OCI-LY7 (cell line): ENCODE measurements at regions not wholly inside any gene's neighbourhood (a gene's known extent, or its start where the extent isn't known, plus 50 kb on each side); places are given as distances from the start of the nearest gene placed in this dataset.
"Not testable (repeated sequence)": the region's sequence is repeated elsewhere in the genome, so short reads cannot be mapped to it uniquely, and the experiment has no call there.

ENCODE experiments used
- BruUV-seq: library from RNA; stranded (reverse); fragments of 400-500 nt; replicated peaks from 2 replicates; lab custom pipeline; 2021; lab: Mats Ljungman, UMichigan
- CTCF ChIA-PET: fragments of 300-600 bp; sonication (Branson Sonifier 250); formaldehyde crosslinking; loops from one replicate; lab custom pipeline; 2022; ENCODE audit warnings: antibody characterized with exemption; ENCODE audit not compliant: unreplicated experiment; lab: Charles Lee
- POLR2A ChIA-PET: fragments of 300-600 bp; sonication (Branson Sonifier 250); formaldehyde crosslinking; loops from one replicate; lab custom pipeline; 2022; ENCODE audit warnings: antibody characterized with exemption; lab: Charles Lee
- DNase-seq: peaks from one replicate; pipeline ENCODE4 v3.0.0-alpha.2; 2015; ENCODE audit warnings: low spot score
- H2AFZ ChIP-seq: fragments of 200-600 bp; sonication (generic), shearing (Covaris generic); 2 replicates; pipeline ENCODE4 v1.6.1; 2014; ENCODE audit warnings: mild to moderate bottlenecking, antibody characterized with exemption, low read length, moderate library complexity
- H3K27ac ChIP-seq: fragments of 200-600 bp; sonication (generic); 2 replicates; pipeline ENCODE4 v1.5.1; 2014; ENCODE audit warnings: mixed run types, low read depth, mild to moderate bottlenecking, moderate library complexity, low read length, inconsistent platforms; ENCODE audit not compliant: poor library complexity, severe bottlenecking
- H3K36me3 ChIP-seq: fragments of 200-600 bp; sonication (generic); 2 replicates; pipeline ENCODE4 v1.6.1; 2014; ENCODE audit warnings: mild to moderate bottlenecking, antibody characterized with exemption, low read length, moderate library complexity, mixed read lengths; ENCODE audit not compliant: insufficient read depth
- H3K4me1 ChIP-seq: fragments of 200-600 bp; sonication (generic); 2 replicates; pipeline ENCODE4 v1.5.1; 2014; ENCODE audit warnings: mild to moderate bottlenecking, low read length; ENCODE audit not compliant: insufficient read depth, poor library complexity, severe bottlenecking
- H3K4me2 ChIP-seq: fragments of 200-600 bp; sonication (generic); 2 replicates; pipeline ENCODE4 v1.6.1; 2014; ENCODE audit warnings: mild to moderate bottlenecking, low read length
- H3K4me3 ChIP-seq: fragments of 200-600 bp; sonication (generic); 2 replicates; pipeline ENCODE4 v1.5.1; 2014; ENCODE audit warnings: mild to moderate bottlenecking, low read depth, low read length; ENCODE audit not compliant: poor library complexity, severe bottlenecking
- H3K79me2 ChIP-seq: fragments of 200-600 bp; sonication (generic); 2 replicates; pipeline ENCODE4 v1.6.1; 2016; ENCODE audit warnings: low read depth, mild to moderate bottlenecking, low read length, moderate library complexity, mixed read lengths; ENCODE audit not compliant: insufficient read depth
- H3K9me2 ChIP-seq: fragments of 200-600 bp; sonication (generic); 2 replicates; pipeline ENCODE4 v1.6.1; 2016; ENCODE audit warnings: mild to moderate bottlenecking, low read length, mixed read lengths; ENCODE audit not compliant: insufficient read depth
- H3K9me3 ChIP-seq: fragments of 200-600 bp; sonication (generic); 2 replicates; pipeline ENCODE4 v1.6.1; 2014; ENCODE audit warnings: mild to moderate bottlenecking, mixed run types, low read length, mixed read lengths
- H4K20me1 ChIP-seq: fragments of 200-600 bp; sonication (generic); 2 replicates; pipeline ENCODE4 v1.6.1; 2014; ENCODE audit warnings: mild to moderate bottlenecking, antibody characterized with exemption, low read length, moderate library complexity, mixed read lengths; ENCODE audit not compliant: insufficient read depth
- EZH2phosphoT487 ChIP-seq: fragments of 200-600 bp; sonication (generic); IDR thresholded peaks from 2 replicates; pipeline ENCODE4 v1.6.1; 2018; ENCODE audit warnings: low read depth, borderline replicate concordance, mild to moderate bottlenecking, mixed run types, antibody characterized with exemption, low read length, moderate library complexity, mixed read lengths
- intact Hi-C: fragments of 100-400 bp; cut with micrococcal nuclease; formaldehyde crosslinking; loops from one replicate; pipeline ENCODE4 v1.10.0; 2022; ENCODE audit not compliant: unreplicated experiment
- TF ChIP-seq, protein P1 (sequence below): fragments of 200-600 bp; sonication (generic); conservative IDR thresholded peaks from 2 replicates; pipeline ENCODE4 v1.5.1; 2014; ENCODE audit warnings: mild to moderate bottlenecking, antibody characterized with exemption, low read length, moderate library complexity, mixed read lengths

DNA sequence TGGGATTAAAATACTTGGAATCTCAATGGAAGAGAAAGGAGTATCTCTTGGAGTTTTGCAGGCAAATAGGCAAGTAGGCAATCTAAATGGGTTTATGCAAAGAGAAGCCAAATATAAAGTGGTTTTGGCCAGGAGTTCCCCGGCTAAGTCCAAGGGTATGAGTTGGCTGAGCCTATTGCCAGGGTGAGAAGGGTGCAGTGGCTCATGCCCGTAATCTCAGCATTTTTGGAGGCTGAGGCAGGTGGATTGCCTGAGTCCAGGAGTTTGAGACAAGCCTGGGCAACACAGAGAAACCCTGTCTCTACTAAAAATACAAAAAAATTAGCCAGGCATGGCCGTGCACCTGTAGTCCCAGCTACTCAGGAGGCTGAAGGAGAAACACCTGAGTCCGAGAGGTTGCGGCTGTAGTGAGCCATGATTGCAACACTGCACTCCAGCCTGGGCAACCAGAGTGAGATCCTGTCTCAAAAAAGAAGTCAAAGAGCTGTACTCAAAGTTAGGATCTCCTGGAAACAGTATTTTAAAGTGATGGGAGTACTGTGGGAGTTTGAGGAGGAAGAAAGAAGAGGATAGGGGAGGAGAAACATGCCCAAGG, 130.4 kb upstream of the RAB18 start:
- Histone ChIP-seq H3K9me2 (no peaks in the 10 kb centered on the region), H3K79me2 (no peaks in the 10 kb centered on the region), H3K4me3 (no peak overlapping the region), H4K20me1 (no peaks in the 10 kb centered on the region), H3K4me2 (no peak overlapping the region), H3K36me3 (no peaks in the 10 kb centered on the region), H3K27ac (no peak overlapping the region), H3K9me3 (no peaks in the 10 kb centered on the region), H3K4me1 (peaks cover 3% of the 10 kb centered on the region), H2AFZ (no peak overlapping the region)
- ChIA-PET POLR2A (interaction anchor here (0.5 kb wide), 1 partner anchor 162 kb away, joined by 7 read pairs; no protein-coding TSS in a partner anchor), CTCF (no interaction called here)
- no peak for DNase-seq
- intact Hi-C loops = no loop called here
- no TSS peak for BruUV-seq
- TF ChIP-seq EZH2phosphoT487 = no peak
- TF ChIP-seq, protein P1, sequence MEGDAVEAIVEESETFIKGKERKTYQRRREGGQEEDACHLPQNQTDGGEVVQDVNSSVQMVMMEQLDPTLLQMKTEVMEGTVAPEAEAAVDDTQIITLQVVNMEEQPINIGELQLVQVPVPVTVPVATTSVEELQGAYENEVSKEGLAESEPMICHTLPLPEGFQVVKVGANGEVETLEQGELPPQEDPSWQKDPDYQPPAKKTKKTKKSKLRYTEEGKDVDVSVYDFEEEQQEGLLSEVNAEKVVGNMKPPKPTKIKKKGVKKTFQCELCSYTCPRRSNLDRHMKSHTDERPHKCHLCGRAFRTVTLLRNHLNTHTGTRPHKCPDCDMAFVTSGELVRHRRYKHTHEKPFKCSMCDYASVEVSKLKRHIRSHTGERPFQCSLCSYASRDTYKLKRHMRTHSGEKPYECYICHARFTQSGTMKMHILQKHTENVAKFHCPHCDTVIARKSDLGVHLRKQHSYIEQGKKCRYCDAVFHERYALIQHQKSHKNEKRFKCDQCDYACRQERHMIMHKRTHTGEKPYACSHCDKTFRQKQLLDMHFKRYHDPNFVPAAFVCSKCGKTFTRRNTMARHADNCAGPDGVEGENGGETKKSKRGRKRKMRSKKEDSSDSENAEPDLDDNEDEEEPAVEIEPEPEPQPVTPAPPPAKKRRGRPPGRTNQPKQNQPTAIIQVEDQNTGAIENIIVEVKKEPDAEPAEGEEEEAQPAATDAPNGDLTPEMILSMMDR = no peak

DNA sequence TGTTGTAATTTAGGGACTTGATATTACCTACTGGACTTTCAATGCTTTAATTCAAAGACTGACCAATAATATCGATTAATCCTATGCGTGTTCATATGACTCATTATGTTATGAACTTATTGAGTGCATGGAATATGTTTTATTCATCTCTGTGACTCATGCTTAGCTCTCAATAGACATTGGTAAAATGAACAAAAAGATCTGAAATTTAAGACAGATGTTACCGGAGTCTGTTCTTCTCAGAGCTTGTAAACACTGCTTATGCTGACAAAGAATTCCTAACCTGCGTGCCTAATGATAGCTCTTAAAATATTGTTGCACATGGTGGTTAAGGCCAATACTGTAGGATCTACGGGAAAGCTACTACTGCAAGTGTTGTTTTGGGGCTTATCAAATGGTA, 131.5 kb upstream of the ACBD5 start:
- H3K27ac ChIP-seq = no peak overlapping the region
- H3K36me3 ChIP-seq = no peaks in the 10 kb centered on the region
- no peaks in the 10 kb centered on the region for H3K79me2 ChIP-seq
- ChIA-PET CTCF (no interaction called here), POLR2A (interaction anchor here (0.9 kb wide), 1 partner anchor 35 kb away, joined by 4 read pairs; no protein-coding TSS in a partner anchor)
- no peaks in the 10 kb centered on the region for H3K9me2 ChIP-seq
- no peak for DNase-seq
- intact Hi-C loops = no loop called here
- no peak for TF ChIP-seq EZH2phosphoT487
- TF ChIP-seq, protein P1 = no peak
- H3K4me3 ChIP-seq = no peak overlapping the region
- no peak overlapping the region for H3K4me2 ChIP-seq
- H3K9me3 ChIP-seq = no peaks in the 10 kb centered on the region
- no TSS peak for BruUV-seq
- no peak overlapping the region for H2AFZ ChIP-seq
- no peaks in the 10 kb centered on the region for H4K20me1 ChIP-seq
- H3K4me1 ChIP-seq = peaks cover 3% of the 10 kb centered on the region

DNA sequence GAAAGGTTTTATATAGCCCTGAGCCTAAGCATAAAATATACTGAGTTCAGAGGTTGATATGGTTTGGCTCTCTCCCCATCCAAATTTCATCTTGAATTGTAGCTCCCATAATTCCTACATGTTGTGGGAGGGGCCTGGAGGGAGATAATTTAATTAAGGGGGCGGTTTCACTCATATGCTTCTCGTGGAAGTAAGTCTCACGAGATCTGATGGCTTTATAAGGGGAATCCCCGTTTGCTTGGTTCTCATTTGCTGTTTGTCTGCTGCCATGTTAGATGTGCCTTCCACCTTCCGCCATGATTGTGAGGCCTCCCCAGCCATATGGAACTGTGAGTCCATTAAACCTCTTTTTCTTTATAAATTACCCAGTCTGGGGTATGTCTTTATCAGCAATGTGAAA, 130.8 kb upstream of the ACBD5 start:
- H3K27ac ChIP-seq, H3K36me3 ChIP-seq, H3K79me2 ChIP-seq, H4K20me1 ChIP-seq, BruUV-seq, H3K9me3 ChIP-seq, H3K9me2 ChIP-seq, H3K4me2 ChIP-seq, DNase-seq, H3K4me3 ChIP-seq, CTCF ChIA-PET, H3K4me1 ChIP-seq, H2AFZ ChIP-seq: not testable (repeated sequence)
- intact Hi-C loops = loop anchor here (2.0 kb wide), 1 partner anchor 285 kb away; no protein-coding TSS in a partner anchor
- POLR2A ChIA-PET = interaction anchor here (0.5 to 0.7 kb wide), 3 partner anchors 107 to 1274 kb away, joined by 3 to 6 read pairs (median 3); no protein-coding TSS in a partner anchor
